ENCODE measurements at regions not wholly inside any gene's neighbourhood (a gene's known extent, or its start where the extent isn't known, plus 50 kb on each side); places are given as distances from the start of the nearest gene placed in this dataset.
"Not testable (repeated sequence)": the region's sequence is repeated elsewhere in the genome, so short reads cannot be mapped to it uniquely, and the experiment has no call there.

DNA sequence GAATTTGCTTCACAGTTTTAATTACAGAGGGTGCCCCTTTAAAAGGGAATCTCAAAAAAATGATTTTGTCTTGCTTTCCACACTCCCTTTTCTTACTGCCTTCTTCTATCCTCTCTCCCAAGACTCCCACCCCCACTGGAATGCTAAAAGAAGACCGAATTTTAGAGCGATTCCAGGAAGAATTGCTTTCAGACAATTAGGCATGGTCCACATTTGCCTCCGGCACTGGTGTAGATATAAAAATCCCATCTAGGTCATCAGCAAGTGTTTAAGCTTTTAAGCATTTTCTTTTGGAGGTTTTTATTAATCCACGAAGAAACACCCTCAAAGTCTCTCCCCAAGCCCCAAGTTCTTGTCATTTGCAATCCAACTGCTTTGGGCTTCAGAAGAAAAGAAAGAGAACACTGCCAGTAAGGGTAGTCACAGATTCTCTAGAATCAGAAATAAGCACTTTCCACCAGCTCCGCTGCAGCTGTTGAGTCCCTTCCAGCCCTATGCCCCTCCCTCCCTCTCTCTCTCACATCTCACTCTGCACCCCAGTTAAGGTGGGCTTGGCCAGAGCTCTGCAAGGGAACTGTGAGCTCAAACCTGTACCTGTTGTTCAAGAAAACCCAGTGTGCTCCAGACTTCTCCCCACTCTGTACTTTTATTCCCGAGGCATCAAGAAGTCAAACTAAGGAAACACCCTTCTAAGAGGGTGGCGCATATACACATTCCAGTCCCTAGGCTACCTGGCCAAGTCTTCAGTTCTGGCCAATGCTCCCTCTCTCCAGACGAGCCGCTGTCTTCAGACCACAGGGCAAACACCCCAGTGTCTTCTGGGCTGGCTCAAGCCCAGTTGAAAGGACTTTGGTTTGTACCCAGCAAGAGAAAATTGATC lies 170.2 kb downstream of the RGS9 start:
- DNase-seq (ENCODE audit: low read depth) = no peak

DNA sequence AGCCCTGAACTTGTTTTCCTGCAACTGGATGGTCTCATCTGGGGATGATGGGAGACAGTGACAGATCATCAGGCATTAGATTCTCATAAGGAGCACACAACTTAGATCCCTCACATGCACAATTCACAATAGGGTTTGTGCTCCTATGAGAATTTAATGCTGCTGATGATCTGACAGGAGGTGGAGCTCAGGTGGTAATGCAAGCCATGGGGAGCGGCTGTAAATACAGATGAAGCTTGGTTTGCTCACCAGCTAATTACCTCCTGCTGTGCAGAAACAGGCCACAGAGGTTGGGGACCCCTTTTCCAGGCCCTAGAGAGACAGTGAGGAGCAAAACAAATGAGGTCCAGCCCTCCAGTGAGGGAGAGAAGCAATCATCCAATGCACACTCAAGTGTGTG lies 168.6 kb downstream of the RGS9 start:
- DNase-seq (ENCODE audit: low read depth) = no peak

GRCh38 chr17:65305116-65305515 lies 167.9 kb downstream of the RGS9 start:
- DNase-seq (ENCODE audit: low read depth) = no peak

DNA sequence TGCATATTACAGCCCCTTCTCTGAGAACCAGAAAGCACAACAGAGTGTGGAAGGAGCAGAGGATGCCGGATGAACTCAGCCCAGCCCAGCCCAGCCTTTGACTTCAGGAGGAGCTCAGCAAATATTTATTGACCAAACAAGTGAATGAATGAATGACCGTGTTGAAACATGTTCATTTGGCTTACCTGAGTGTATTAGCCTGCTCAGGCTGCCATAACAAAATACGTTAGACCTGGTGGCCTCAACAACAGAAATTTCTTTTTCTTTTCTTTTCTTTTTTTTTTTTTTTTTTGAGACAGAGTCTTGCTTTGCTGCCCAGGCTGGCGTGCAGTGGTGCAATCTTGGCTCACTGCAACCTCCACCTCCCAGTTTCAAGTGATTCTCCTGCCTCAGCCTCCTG lies 164.7 kb downstream of the RGS9 start:
- not testable (repeated sequence) for DNase-seq (ENCODE audit: low read depth)

DNA sequence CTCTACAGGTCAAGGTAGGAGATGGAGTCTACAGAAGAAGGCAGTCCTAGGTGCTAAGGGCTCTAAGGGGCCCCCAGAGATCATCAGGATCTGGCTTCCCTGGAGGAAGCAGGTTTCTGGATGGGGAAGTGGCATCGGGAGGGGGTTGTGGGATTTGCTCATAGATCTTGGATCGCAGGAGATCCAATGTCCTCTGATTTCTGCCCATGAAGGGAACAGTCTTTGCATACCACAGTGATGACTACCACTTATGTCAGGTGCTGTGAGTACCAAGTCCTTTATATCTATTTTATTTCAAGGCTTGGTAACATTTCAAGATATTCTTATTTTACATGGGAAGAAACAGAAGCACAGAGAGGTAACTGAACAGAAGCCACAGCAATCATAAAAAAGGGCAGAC lies 164.0 kb downstream of the RGS9 start:
- DNase-seq (ENCODE audit: low read depth) = no peak

GRCh38 chr17:65297916-65298315 lies 160.7 kb downstream of the RGS9 start:
- no peak for DNase-seq (ENCODE audit: low read depth)

- peak; percentile 8 for DNase-seq (ENCODE audit: low read depth)
Measured at GRCh38 chr17:65297384-65297783, 160.2 kb downstream of the RGS9 start.

- DNase-seq (ENCODE audit: low read depth) = peak; percentile 41
Measured at GRCh38 chr17:65294181-65294719, 157.1 kb downstream of the RGS9 start.

DNA sequence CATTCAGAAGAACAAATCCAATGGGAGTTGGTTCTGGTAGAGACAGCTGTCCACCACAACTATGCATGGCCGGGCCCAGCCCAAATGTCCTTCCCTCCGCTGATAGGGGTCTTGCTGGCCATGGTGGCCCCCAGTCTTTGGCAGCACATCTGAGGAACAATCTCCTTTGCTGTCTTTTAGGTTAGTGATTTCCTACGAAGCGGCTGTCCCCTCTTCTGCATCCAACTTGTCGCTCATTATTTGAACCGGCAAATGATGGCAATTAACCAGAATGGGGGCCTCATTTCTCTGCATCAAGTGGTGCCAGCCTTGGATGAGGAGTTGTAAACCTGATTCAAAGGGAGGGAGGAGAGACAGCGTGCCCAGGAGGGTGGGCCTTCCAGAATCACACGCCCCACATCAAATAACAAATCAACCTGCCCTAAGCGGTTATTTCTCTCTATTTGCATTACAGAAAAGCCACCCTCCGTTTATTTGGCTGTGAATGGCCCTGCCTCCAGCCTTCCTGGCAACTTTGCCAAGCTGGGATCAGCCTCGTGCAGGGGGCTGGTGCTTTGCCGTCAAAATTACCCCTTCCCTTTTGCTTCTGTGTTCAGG lies 156.5 kb downstream of the RGS9 start:
- DNase-seq (ENCODE audit: low read depth) = no peak

DNA sequence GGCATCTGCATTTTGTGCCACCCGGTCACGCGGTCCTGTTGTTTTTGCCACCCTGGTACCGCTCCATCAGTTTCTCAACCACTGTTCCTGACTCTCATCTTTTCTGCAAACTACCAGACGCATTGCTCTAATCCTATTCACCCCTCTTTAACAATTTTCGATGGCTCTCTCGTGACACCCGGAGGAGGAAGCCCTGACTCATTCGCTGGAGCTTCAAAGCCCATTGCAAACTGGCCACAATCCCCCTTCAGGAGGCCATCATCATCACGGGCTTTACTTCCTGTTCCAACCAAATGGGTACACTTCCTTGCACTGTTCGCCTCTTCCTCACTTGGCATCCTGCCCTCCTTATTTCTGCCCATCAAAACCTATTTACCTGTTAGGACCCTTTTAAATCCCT lies 155.3 kb downstream of the RGS9 start:
- DNase-seq (ENCODE audit: low read depth) = no peak

- not testable (repeated sequence) for DNase-seq (ENCODE audit: low read depth)
Measured at GRCh38 chr17:65291301-65291700, 154.1 kb downstream of the RGS9 start.

GRCh38 chr17:65290616-65291015 lies 153.4 kb downstream of the RGS9 start:
- no peak for DNase-seq (ENCODE audit: low read depth)

- no peak for DNase-seq (ENCODE audit: low read depth)
Measured at GRCh38 chr17:65290056-65290455, 152.9 kb downstream of the RGS9 start.

GRCh38 chr17:65287040-65287439 lies 149.9 kb downstream of the RGS9 start:
- DNase-seq (ENCODE audit: low read depth) = no peak

DNA sequence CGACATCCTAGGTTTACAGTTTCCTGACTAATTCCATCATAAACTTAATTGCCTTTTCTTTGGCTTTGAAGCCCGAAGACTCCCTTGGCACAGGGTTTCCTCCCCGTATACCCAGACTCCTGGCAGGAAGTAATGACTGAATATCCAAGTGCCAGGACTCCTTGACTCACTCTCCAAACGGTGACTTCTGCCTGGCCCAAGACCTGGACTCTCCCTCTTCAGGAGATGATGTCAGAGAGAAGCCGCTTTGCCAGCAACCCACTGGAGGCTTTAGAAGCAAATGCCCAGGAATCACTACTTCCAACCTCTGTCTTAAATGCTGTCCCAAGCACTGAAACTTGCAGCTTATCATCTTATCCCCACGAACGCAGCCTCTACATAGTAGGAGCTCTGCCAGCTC lies 146.5 kb downstream of the RGS9 start:
- peak; percentile 74 for DNase-seq (ENCODE audit: low read depth)

- DNase-seq (ENCODE audit: low read depth) = no peak
Measured at GRCh38 chr17:65279456-65279855, 142.3 kb downstream of the RGS9 start.

GRCh38 chr17:65278820-65279184 lies 141.6 kb downstream of the RGS9 start:
- no peak for DNase-seq (ENCODE audit: low read depth)

- no peak for DNase-seq (ENCODE audit: low read depth)
Measured at GRCh38 chr17:65278050-65278819, 141.1 kb downstream of the RGS9 start.

- no peak for DNase-seq (ENCODE audit: low read depth)
Measured at GRCh38 chr17:65277576-65277975, 140.4 kb downstream of the RGS9 start.

Measured in stromal cell of bone marrow (primary cell).